ENCODE measurements at regions not wholly inside any gene's neighbourhood (a gene's known extent, or its start where the extent isn't known, plus 50 kb on each side); places are given as distances from the start of the nearest gene placed in this dataset.

- TF ChIP-seq ZFX (IDR thresholded peaks at IDR 0.05) (no peak), CTCF (conservative IDR thresholded peaks at IDR 0.05) (peak; percentile 97)
Measured at GRCh38 chr17:79393358-79394052, 217.3 kb downstream of the RBFOX3 start.

All from C4-2B (cell line).